Spleen (tissue), 11 donors: ENCODE measurements at regions not wholly inside any gene's neighbourhood (a gene's known extent, or its start where the extent isn't known, plus 50 kb on each side); places are given as distances from the start of the nearest gene placed in this dataset.

Experiments used
- DNase-seq: peaks from one replicate; pipeline ENCODE4 v3.0.0-alpha.2; 2020
- H3K27ac ChIP-seq, 8 donors: fragments of 200-600 bp; sonication (generic) in 7 of 8; 1 replicate in 4 of 8; 2 replicates in 4 of 8; pipeline versions ENCODE4 v1.5.0 to v1.8.0; 2016 to 2021; ENCODE audit warnings: inconsistent platforms in 4 of 8, mild to moderate bottlenecking in 4 of 8, moderate library complexity in 1 of 8
- H3K27me3 ChIP-seq, 7 donors: fragments of 200-600 bp; sonication (generic) in 6 of 7; replicated peaks in 1 of 7; 1 replicate in 4 of 7; 2 replicates in 3 of 7; pipeline versions ENCODE4 v1.5.0 to v1.8.0; 2016 to 2021; ENCODE audit warnings: inconsistent platforms in 3 of 7, mild to moderate bottlenecking in 1 of 7
- H3K36me3 ChIP-seq, 6 donors: fragments of 200-600 bp; sonication (generic) in 5 of 6; 1 replicate in 4 of 6; 2 replicates in 2 of 6; pipeline versions ENCODE4 v1.5.0 to v1.8.0; 2016 to 2021; ENCODE audit warnings: inconsistent platforms in 2 of 6
- H3K4me1 ChIP-seq, 6 donors: fragments of 200-600 bp; sonication (generic) in 5 of 6; 1 replicate in 3 of 6; 2 replicates in 3 of 6; pipeline versions ENCODE4 v1.5.0 to v1.8.0; 2016 to 2021; ENCODE audit warnings: inconsistent platforms in 3 of 6
- H3K4me3 ChIP-seq, 8 donors: fragments of 200-600 bp; sonication (generic) in 7 of 8; 1 replicate in 4 of 8; 2 replicates in 4 of 8; pipeline versions ENCODE4 v1.5.0 to v1.8.0; 2016 to 2021; ENCODE audit warnings: inconsistent platforms in 4 of 8, mild to moderate bottlenecking in 4 of 8, moderate library complexity in 2 of 8
- H3K9me3 ChIP-seq, 8 donors: fragments of 200-600 bp; sonication (generic) in 7 of 8; 1 replicate in 4 of 8; 2 replicates in 4 of 8; pipeline versions ENCODE4 v1.5.0 to v1.8.0; 2016 to 2021; ENCODE audit warnings: inconsistent platforms in 4 of 8
- CTCF ChIP-seq, 11 experiments: fragments of 200-600 bp in 7 of 11; fragments of 450-650 bp in 4 of 11; sonication (generic) in 4 of 11; IDR thresholded peaks in 8 of 11; conservative IDR thresholded peaks in 3 of 11; 1 replicate in 7 of 11; 2 replicates in 4 of 11; pipeline versions ENCODE4 v1.4.0 to v1.8.0; 2016 to 2021; ENCODE audit warnings: antibody characterized with exemption in 11 of 11, inconsistent platforms in 4 of 11, mild to moderate bottlenecking in 1 of 11
- POLR2A ChIP-seq, 3 donors: fragments of 450-650 bp; IDR thresholded peaks; one replicate each; pipeline ENCODE4 v1.5.1; 2017; ENCODE audit warnings: antibody characterized with exemption in 3 of 3, mild to moderate bottlenecking in 1 of 3
- POLR2AphosphoS5 ChIP-seq, 3 donors: sonication (generic); formaldehyde crosslinking; IDR thresholded peaks; one replicate each; pipeline ENCODE4 v1.5.1; 2017; ENCODE audit warnings: antibody characterized with exemption in 3 of 3
- WGBS, 5 donors: extraction: QIAGEN DNeasy Blood & Tissue Kit in 3 of 5; methylation state at CpG; one replicate each; pipeline versions ENCODE4 v1.1.5 to v1.1.7; 2013 to 2018; 5-methylcytosine and 5-hydroxymethylcytosine counted together
- intact Hi-C: fragments of 100-400 bp; cut with DNase I; formaldehyde crosslinking; loops from one replicate; pipeline ENCODE4 v1.15.0; 2023; ENCODE audit warnings: low total_unique reads
- donor health status: healthy with polysubstance abuse.
- donor health status: DM: no; HTN: no; CAD: no; lungs with moderate emphysema.
- donor health status: DM: no; HTN: no; CAD: no.
- donor health status: Bipolar disorder and iron deficiency.
- donor health status: healthy.
- donor health status: DM: no; HTN: no; CAD: no.
- donor health status: DM: yes; HTN: yes; CAD: no.

- Histone ChIP-seq H3K27me3 (peaks cover 0 to 37% (median 0%) of the 10 kb centered on the region in 7 donors), H3K9me3 (no peaks in the 10 kb centered on the region), H3K4me3 (no peak overlapping the region), H3K27ac (peak overlapping the region in 1 of 8 donors; percentile 46), H3K4me1 (peaks cover 3 to 78% (median 52%) of the 10 kb centered on the region in 6 donors), H3K36me3 (no peaks in the 10 kb centered on the region)
- TF ChIP-seq CTCF (IDR thresholded peaks at IDR 0.05 in 8 of 11, conservative IDR thresholded peaks at IDR 0.05 in 3 of 11), result no peak
- no peak for TF ChIP-seq POLR2AphosphoS5 (IDR thresholded peaks at IDR 0.05)
- no peak for TF ChIP-seq POLR2A (IDR thresholded peaks at IDR 0.05)
- intact Hi-C loops, result no loop called here
- peak; percentile 54 for DNase-seq
- WGBS, 5 donors, result 82 to 91% (median 89%) methylated on average over 9 of the region's 9 CpGs
Measured at GRCh38 chr15:70477750-70478250, 285.6 kb downstream of the UACA start.

- intact Hi-C loops, result no loop called here
- no peaks in the 10 kb centered on the region for H3K9me3 ChIP-seq
- peaks cover 3 to 67% (median 52%) of the 10 kb centered on the region in 6 donors for H3K4me1 ChIP-seq
- H3K27ac ChIP-seq, result no peak overlapping the region
- H3K4me3 ChIP-seq, result no peak overlapping the region
- peaks cover 0 to 30% (median 0%) of the 10 kb centered on the region in 7 donors for H3K27me3 ChIP-seq
- no peaks in the 10 kb centered on the region for H3K36me3 ChIP-seq
- DNase-seq, result no peak
- WGBS, 5 donors, result 93 to 99% (median 96%) methylated on average over 5 of the region's 5 CpGs
- TF ChIP-seq POLR2AphosphoS5 (IDR thresholded peaks at IDR 0.05) (no peak), POLR2A (IDR thresholded peaks at IDR 0.05) (no peak), CTCF (IDR thresholded peaks at IDR 0.05 in 8 of 11, conservative IDR thresholded peaks at IDR 0.05 in 3 of 11) (no peak)
Measured at GRCh38 chr15:70476441-70476840, 286.9 kb downstream of the UACA start.

GRCh38 chr15:70475921-70476320 is 287.4 kb downstream of the UACA start:
- no peak for DNase-seq
- no peak for TF ChIP-seq POLR2AphosphoS5 (IDR thresholded peaks at IDR 0.05)
- TF ChIP-seq CTCF (IDR thresholded peaks at IDR 0.05 in 8 of 11, conservative IDR thresholded peaks at IDR 0.05 in 3 of 11), result no peak
- TF ChIP-seq POLR2A (IDR thresholded peaks at IDR 0.05), result no peak
- H3K36me3 ChIP-seq, result no peaks in the 10 kb centered on the region
- no peak overlapping the region for H3K27ac ChIP-seq
- H3K4me3 ChIP-seq, result no peak overlapping the region
- intact Hi-C loops, result no loop called here
- H3K27me3 ChIP-seq, result peaks cover 0 to 24% (median 0%) of the 10 kb centered on the region in 7 donors
- H3K4me1 ChIP-seq, result peaks cover 3 to 62% (median 49%) of the 10 kb centered on the region in 6 donors
- no peaks in the 10 kb centered on the region for H3K9me3 ChIP-seq

GRCh38 chr15:70475407-70475781 is 288.0 kb downstream of the UACA start:
- peak overlapping the region in 3 of 8 donors; percentile 7 to 70 (median 54) for H3K27ac ChIP-seq
- H3K9me3 ChIP-seq, result no peaks in the 10 kb centered on the region
- intact Hi-C loops, result no loop called here
- H3K27me3 ChIP-seq, result peaks cover 0 to 23% (median 0%) of the 10 kb centered on the region in 7 donors
- 59 to 75% (median 62%) methylated on average over 7 of the region's 7 CpGs for WGBS, 5 donors
- no peaks in the 10 kb centered on the region for H3K36me3 ChIP-seq
- H3K4me3 ChIP-seq, result peak overlapping the region in 3 of 8 donors; percentile 13 to 50 (median 19)
- TF ChIP-seq POLR2AphosphoS5 (IDR thresholded peaks at IDR 0.05), result no peak
- no peak for TF ChIP-seq POLR2A (IDR thresholded peaks at IDR 0.05)
- TF ChIP-seq CTCF (IDR thresholded peaks at IDR 0.05 in 8 of 11, conservative IDR thresholded peaks at IDR 0.05 in 3 of 11), result no peak
- H3K4me1 ChIP-seq, result peaks cover 3 to 56% (median 44%) of the 10 kb centered on the region in 6 donors
- DNase-seq, result no peak
